GM12878 (cell line): ENCODE measurements at regions not wholly inside any gene's neighbourhood (a gene's known extent, or its start where the extent isn't known, plus 50 kb on each side); places are given as distances from the start of the nearest gene placed in this dataset.

Experiments used
- ATAC-seq: fragments of 200-7000 bp; cut with Tn5 transposase; 3 replicates; pipeline ENCODE4 v1.9.1; 2020; ENCODE audit warnings: mild to moderate bottlenecking, moderate library complexity
- BruUV-seq: library from RNA; stranded (reverse); fragments of 400-500 nt; replicated peaks from 2 replicates; lab custom pipeline; 2021; lab: Mats Ljungman, UMichigan
- CTCF ChIA-PET: fragments of 300-600 bp; sonication (Branson Sonifier 250); formaldehyde crosslinking; extraction: SDS; loops from one replicate; lab custom pipeline; 2021; ENCODE audit warnings: inconsistent platforms; lab: Yijun Ruan, JAX
- POLR2A ChIA-PET: fragments of 350-600 bp; formaldehyde crosslinking; extraction: SDS; loops from one replicate; lab custom pipeline; 2021; ENCODE audit warnings: inconsistent platforms; lab: Charles Lee
- RAD21 ChIA-PET: fragments of 300-600 bp; sonication (Branson Sonifier 250); formaldehyde crosslinking; loops from one replicate; lab custom pipeline; 2023; ENCODE audit warnings: antibody characterized with exemption; ENCODE audit not compliant: unreplicated experiment; lab: Charles Lee
- SMC1A ChIA-PET: fragments of 300-600 bp; sonication (Branson Sonifier 250); formaldehyde crosslinking; loops from one replicate; lab custom pipeline; 2023; ENCODE audit not compliant: unreplicated experiment, uncharacterized antibody; lab: Charles Lee
- DNase-seq: peaks from one replicate; pipeline ENCODE4 v3.0.0-alpha.2; 2011; ENCODE audit warnings: low read depth, low spot score
- FAIRE-seq: peaks from 3 replicates; lab custom pipeline; 2011; peaks lifted over from hg19 to GRCh38; lab: Jason Lieb, UNC
- H2AFZ ChIP-seq: 2 replicates; pipeline ENCODE4 v1.6.0; 2011; ENCODE audit warnings: low read depth, low read length, control low read depth; ENCODE audit not compliant: control insufficient read depth
- H3K27ac ChIP-seq: 2 replicates; pipeline ENCODE4 v1.5.1; 2011; ENCODE audit warnings: control low read depth; ENCODE audit not compliant: control insufficient read depth, insufficient read depth
- H3K27me3 ChIP-seq, 2 experiments: replicated peaks in 1 of 2; 2 replicates each; pipeline versions ENCODE4 v1.6.0 to v1.6.1; 2011; ENCODE audit warnings: low read length in 1 of 2; ENCODE audit not compliant: control insufficient read depth in 2 of 2, insufficient read depth in 2 of 2
- H3K36me3 ChIP-seq, 2 experiments: 2 replicates each; pipeline ENCODE4 v1.5.1; 2011; ENCODE audit warnings: low read length in 1 of 2; ENCODE audit not compliant: control insufficient read depth in 2 of 2, insufficient read depth in 2 of 2
- H3K4me1 ChIP-seq: 2 replicates; pipeline ENCODE4 v1.6.1; 2011; ENCODE audit warnings: mild to moderate bottlenecking, low read length, moderate library complexity, mixed read lengths; ENCODE audit not compliant: control insufficient read depth, insufficient read depth
- H3K4me2 ChIP-seq: 2 replicates; pipeline ENCODE4 v1.6.0; 2011; ENCODE audit warnings: control low read depth; ENCODE audit not compliant: control insufficient read depth, insufficient read depth
- H3K4me3 ChIP-seq: fragments of 200-600 bp; sonication (generic); 2 replicates; pipeline ENCODE4 v1.5.1; 2016
- H3K79me2 ChIP-seq: 2 replicates; pipeline ENCODE4 v1.6.0; 2011; ENCODE audit warnings: low read length; ENCODE audit not compliant: control insufficient read depth, insufficient read depth
- H3K9ac ChIP-seq: 2 replicates; pipeline ENCODE4 v1.8.0; 2011; ENCODE audit warnings: low read length, control low read depth, mixed read lengths; ENCODE audit not compliant: control insufficient read depth, insufficient read depth
- H3K9me3 ChIP-seq: replicated peaks from 3 replicates; pipeline ENCODE4 v1.5.1; 2011; ENCODE audit warnings: mild to moderate bottlenecking, low read length; ENCODE audit not compliant: control insufficient read depth, insufficient read depth
- H4K20me1 ChIP-seq: 2 replicates; pipeline ENCODE4 v1.6.0; 2011; ENCODE audit not compliant: control insufficient read depth, insufficient read depth
- CUX1 ChIP-seq: IDR thresholded peaks from 2 replicates; pipeline ENCODE4 v1.6.1; 2012; ENCODE audit warnings: improper control_type of control experiment, low read depth, low read length; ENCODE audit not compliant: insufficient replicate concordance
- HDAC2 ChIP-seq: fragments of 200-600 bp; sonication (generic); IDR thresholded peaks from 2 replicates; pipeline ENCODE4 v1.6.1; 2017
- IRF3 ChIP-seq: fragments of 450-650 bp; IDR thresholded peaks from 2 replicates; pipeline ENCODE4 v1.6.1; 2014; ENCODE audit warnings: mild to moderate bottlenecking
- IRF5 ChIP-seq: fragments of 450-650 bp; IDR thresholded peaks from 2 replicates; pipeline ENCODE4 v1.6.1; 2017; ENCODE audit warnings: borderline replicate concordance
- JUND ChIP-seq: IDR thresholded peaks from 2 replicates; pipeline ENCODE4 v1.6.1; 2012; ENCODE audit warnings: low read depth, mild to moderate bottlenecking, low read length, improper control_type of control experiment, moderate library complexity
- NFIC ChIP-seq: IDR thresholded peaks from 2 replicates; pipeline ENCODE4 v1.6.1; 2012; ENCODE audit warnings: low read depth, mild to moderate bottlenecking, inconsistent platforms, low read length, moderate library complexity
- POLR2A ChIP-seq: IDR thresholded peaks from 2 replicates; pipeline ENCODE4 v1.6.1; 2011; ENCODE audit warnings: low read depth, mild to moderate bottlenecking, low read length
- STAT1 ChIP-seq: fragments of 450-650 bp; conservative IDR thresholded peaks from 2 replicates; pipeline ENCODE4 v1.6.1; 2014; ENCODE audit warnings: antibody characterized with exemption, mild to moderate bottlenecking
- TBL1XR1 ChIP-seq: IDR thresholded peaks from 2 replicates; pipeline ENCODE4 v1.6.1; 2012; ENCODE audit warnings: low read depth, low read length, improper control_type of control experiment
- USF2 ChIP-seq: IDR thresholded peaks from 2 replicates; pipeline ENCODE4 v1.6.1; 2011; ENCODE audit warnings: low read depth, low read length, improper control_type of control experiment, borderline replicate concordance
- ZBTB33 ChIP-seq: fragments of 450-650 bp; IDR thresholded peaks from 2 replicates; pipeline ENCODE4 v1.6.1; 2017; ENCODE audit warnings: mild to moderate bottlenecking
- WGBS: methylation state at CpG from one replicate; pipeline ENCODE4 v1.1.6; 2016; ENCODE audit warnings: low lambda C conversion rate; ENCODE audit not compliant: insufficient replicate concordance, insufficient coverage; ENCODE audit errors: missing lambda C conversion rate; 5-methylcytosine and 5-hydroxymethylcytosine counted together
- in situ Hi-C: fragments of 300-500 bp; cut with MboI; formaldehyde crosslinking; loops from 9 replicates; pipeline ENCODE4 v1.14.3; 2018; ENCODE audit warnings: mixed read lengths
- intact Hi-C: fragments of 100-400 bp; cut with micrococcal nuclease; formaldehyde crosslinking; loops from one replicate; pipeline ENCODE4 v1.14.2; 2022; ENCODE audit not compliant: unreplicated experiment

- in situ Hi-C loops, result no loop called here
- SMC1A ChIA-PET, result interaction anchor here (1.5 kb wide), 1 partner anchor 10 kb away, joined by 3 read pairs; no protein-coding TSS in a partner anchor
- CTCF ChIA-PET, result no interaction called here
- no peak for TF ChIP-seq STAT1
- no peak for TF ChIP-seq CUX1
- no peak for TF ChIP-seq POLR2A
- TF ChIP-seq TBL1XR1, result no peak
- no peak for TF ChIP-seq ZBTB33
- no peak for TF ChIP-seq USF2
- TF ChIP-seq NFIC, result no peak
- TF ChIP-seq JUND, result no peak
- no peak for TF ChIP-seq IRF5
- TF ChIP-seq IRF3, result no peak
- TF ChIP-seq HDAC2, result no peak
These were observed 114.7 kb downstream of the SEC23IP start for GRCh38 chr10:120007261-120007660.

More at GRCh38 chr10:120007261-120007660, 114.7 kb downstream of the SEC23IP start:
- intact Hi-C loops, result no loop called here
- no peak for ATAC-seq
- Histone ChIP-seq H3K79me2 (no peaks in the 10 kb centered on the region), H3K4me1 (no peaks in the 10 kb centered on the region), H3K4me2 (no peak overlapping the region), H4K20me1 (no peaks in the 10 kb centered on the region), H3K27ac (no peak overlapping the region), H3K36me3 (no peaks in the 10 kb centered on the region), H3K9me3 (no peaks in the 10 kb centered on the region), H3K27me3 (no peaks in the 10 kb centered on the region; a peak in 1 of 4 replicates), H3K4me3 (no peak overlapping the region), H3K9ac (no peak overlapping the region), H2AFZ (no peak overlapping the region)
- no peak for DNase-seq
- ChIA-PET RAD21 (no interaction called here), POLR2A (no interaction called here)
- 36% methylated on average over 2 of the region's 2 CpGs for WGBS
- no TSS peak for BruUV-seq
- no peak for FAIRE-seq
